HepG2 (cell line): ENCODE measurements at regions not wholly inside any gene's neighbourhood (a gene's known extent, or its start where the extent isn't known, plus 50 kb on each side); places are given as distances from the start of the nearest gene placed in this dataset.
A peak's percentile ranks its signal among the peaks of the same experiment; 100 is the strongest.

ENCODE experiments used
- ATAC-seq: fragments of 200-7000 bp; cut with Tn5 transposase; 3 replicates; pipeline ENCODE4 v1.9.1; 2020; ENCODE audit warnings: mild to moderate bottlenecking, moderate library complexity
- BruUV-seq: library from RNA; stranded (reverse); fragments of 400-500 nt; replicated peaks from 2 replicates; lab custom pipeline; 2021; lab: Mats Ljungman, UMichigan
- CTCF ChIA-PET: fragments of 300-600 bp; formaldehyde crosslinking; extraction: SDS; loops from one replicate; lab custom pipeline; 2021; ENCODE audit warnings: low total read pairs, inconsistent platforms, low intra/inter-chr PET ratio; lab: Yijun Ruan, JAX
- POLR2A ChIA-PET: fragments of 350-600 bp; sonication (Branson Sonifier 250); formaldehyde crosslinking; loops from one replicate; lab custom pipeline; 2020; ENCODE audit warnings: antibody characterized with exemption, inconsistent platforms; lab: Yijun Ruan, JAX
- DNase-seq: peaks from one replicate; pipeline ENCODE4 v3.0.0-alpha.2; 2015; ENCODE audit warnings: low spot score
- FAIRE-seq: peaks from 3 replicates; lab custom pipeline; 2011; peaks lifted over from hg19 to GRCh38; lab: Jason Lieb, UNC
- H2AFZ ChIP-seq: one replicate; pipeline ENCODE4 v1.6.1; 2011; ENCODE audit warnings: low read length, inconsistent platforms
- H3K27ac ChIP-seq: fragments of 300-600 bp; 3 replicates; pipeline ENCODE4 v1.8.0; 2011; ENCODE audit warnings: mixed run types, mild to moderate bottlenecking, mixed read lengths, low read length, inconsistent platforms; ENCODE audit not compliant: insufficient read depth; ENCODE audit errors: extremely low read length
- H3K27me3 ChIP-seq, 2 experiments: fragments of 200-600 bp in 1 of 2; 2 replicates in 1 of 2; 3 replicates in 1 of 2; pipeline versions ENCODE4 v1.6.0 to v1.8.0; 2011; ENCODE audit warnings: low read length in 2 of 2, mild to moderate bottlenecking in 2 of 2, moderate library complexity in 2 of 2, inconsistent platforms in 1 of 2; ENCODE audit not compliant: insufficient read depth in 2 of 2, control insufficient read depth in 1 of 2
- H3K36me3 ChIP-seq, 2 experiments: fragments of 200-600 bp in 1 of 2; replicated peaks in 1 of 2; 2 replicates in 1 of 2; 3 replicates in 1 of 2; pipeline versions ENCODE4 v1.5.1 to v1.8.0; 2011; ENCODE audit warnings: low read length in 2 of 2, inconsistent platforms in 1 of 2; ENCODE audit not compliant: insufficient read depth in 2 of 2, control insufficient read depth in 1 of 2
- H3K4me1 ChIP-seq: 2 replicates; pipeline ENCODE4 v1.5.1; 2012; ENCODE audit warnings: low read length, inconsistent platforms; ENCODE audit not compliant: insufficient read depth
- H3K4me2 ChIP-seq: 2 replicates; pipeline ENCODE4 v1.6.0; 2011; ENCODE audit warnings: low read depth, low read length, inconsistent platforms
- H3K4me3 ChIP-seq, 3 experiments: fragments of 200-600 bp in 1 of 3; sonication (generic), shearing (Covaris generic) in 1 of 3; replicated peaks in 1 of 3; 2 replicates each; pipeline ENCODE4 v1.5.1; 2011 to 2016; ENCODE audit warnings: low read length in 3 of 3, inconsistent platforms in 2 of 3, low read depth in 2 of 3, mild to moderate bottlenecking in 2 of 3, control low read depth in 1 of 3, mixed read lengths in 1 of 3; ENCODE audit not compliant: insufficient read depth in 1 of 3
- H3K79me2 ChIP-seq: one replicate; pipeline ENCODE4 v1.6.1; 2011; ENCODE audit warnings: low read length, inconsistent platforms; ENCODE audit not compliant: insufficient read depth
- H3K9ac ChIP-seq: 2 replicates; pipeline ENCODE4 v1.6.0; 2011; ENCODE audit warnings: mild to moderate bottlenecking, low read depth, low read length, inconsistent platforms; ENCODE audit not compliant: insufficient read depth
- H3K9me3 ChIP-seq: 2 replicates; pipeline ENCODE4 v1.5.1; 2012; ENCODE audit warnings: mild to moderate bottlenecking, low read length
- H4K20me1 ChIP-seq: 2 replicates; pipeline ENCODE4 v1.6.0; 2011; ENCODE audit warnings: inconsistent platforms, mild to moderate bottlenecking, low read length, moderate library complexity; ENCODE audit not compliant: insufficient read depth
- BHLHE40 ChIP-seq: IDR thresholded peaks from 2 replicates; pipeline ENCODE4 v1.6.1; 2011; ENCODE audit warnings: low read length, improper control_type of control experiment
- MAFF ChIP-seq: IDR thresholded peaks from 2 replicates; pipeline ENCODE4 v1.6.1; 2011; ENCODE audit warnings: low read depth, low read length, improper control_type of control experiment
- MAFK ChIP-seq, 2 experiments: IDR thresholded peaks in 1 of 2; conservative IDR thresholded peaks in 1 of 2; 2 replicates each; pipeline ENCODE4 v1.6.1; 2011; ENCODE audit warnings: improper control_type of control experiment in 2 of 2, low read length in 2 of 2
- NFYC ChIP-seq: IDR thresholded peaks from 2 replicates; pipeline ENCODE4 v1.6.1; 2016; ENCODE audit warnings: missing genetic modification reagents, missing compliant biosample characterization
- RXRB ChIP-seq: IDR thresholded peaks from 2 replicates; pipeline ENCODE4 v1.6.1; 2016; ENCODE audit warnings: borderline replicate concordance, missing genetic modification reagents, missing compliant biosample characterization
- ZNF557 ChIP-seq: sonication (generic); formaldehyde crosslinking; IDR thresholded peaks from 2 replicates; pipeline ENCODE4 v1.4.0; 2020; ENCODE audit warnings: missing genetic modification reagents
- WGBS: methylation state at CpG from one replicate; pipeline ENCODE4 v1.1.6; 2017; ENCODE audit warnings: low lambda C conversion rate; 5-methylcytosine and 5-hydroxymethylcytosine counted together
- in situ Hi-C: cut with HindIII; loops from 2 replicates; pipeline ENCODE4 v1.10.0; 2017; ENCODE audit warnings: low pct_unique_long_range_greater_than_20kb; ENCODE audit not compliant: extremely low pct_ligation_motif_present
- intact Hi-C: fragments of 100-400 bp; cut with micrococcal nuclease; formaldehyde crosslinking; loops from one replicate; pipeline ENCODE4 v1.10.0; 2022; ENCODE audit not compliant: unreplicated experiment

DNA sequence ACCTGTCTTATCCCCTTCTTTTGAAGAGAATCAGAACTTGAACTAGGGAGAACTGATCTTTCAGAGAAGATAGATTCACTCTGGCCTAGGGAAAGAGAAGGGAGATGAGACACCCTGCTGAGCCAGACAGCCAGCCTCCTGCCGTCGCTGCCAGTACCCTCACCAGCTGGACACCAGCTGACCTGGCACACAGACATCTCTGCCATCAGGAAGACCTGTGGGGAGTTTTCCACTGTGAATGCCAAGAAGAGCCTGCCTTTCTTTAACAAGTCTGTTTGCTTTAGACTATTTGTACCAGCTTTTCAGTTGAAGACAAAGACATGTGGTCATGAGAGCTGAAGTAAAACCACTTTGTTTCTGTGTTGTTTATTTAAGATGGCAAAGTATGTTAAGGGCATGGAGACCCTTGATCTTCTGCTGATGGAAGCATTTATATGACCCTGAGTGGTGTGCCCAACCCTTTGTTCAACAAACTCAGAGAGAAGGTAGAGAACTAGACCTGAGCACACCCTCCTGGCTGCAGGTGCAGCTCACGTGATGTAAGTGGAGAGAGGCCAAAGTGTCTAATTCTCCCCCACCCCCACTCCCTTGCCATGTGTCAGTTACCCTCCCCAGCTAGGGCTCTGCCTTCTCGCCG is 82.3 kb upstream of the SLC24A3 start:
- H3K9ac ChIP-seq = no peak overlapping the region
- H3K4me1 ChIP-seq = no peaks in the 10 kb centered on the region
- H3K79me2 ChIP-seq = no peaks in the 10 kb centered on the region
- 4% methylated on average over 5 of the region's 5 CpGs for WGBS
- intact Hi-C loops (no loop called here), in situ Hi-C loops (no loop called here)
- H3K4me2 ChIP-seq = no peak overlapping the region
- no TSS peak for BruUV-seq
- H3K4me3 ChIP-seq = no peak overlapping the region
- H3K27ac ChIP-seq = no peak overlapping the region
- ATAC-seq (no peak), DNase-seq (no peak), FAIRE-seq (no peak)
- ChIA-PET POLR2A (no interaction called here), CTCF (no interaction called here)
- no peaks in the 10 kb centered on the region for H4K20me1 ChIP-seq
- H3K27me3 ChIP-seq = no peaks in the 10 kb centered on the region
- no peak overlapping the region for H2AFZ ChIP-seq
- peaks cover 28% of the 10 kb centered on the region for H3K9me3 ChIP-seq
- H3K36me3 ChIP-seq = no peaks in the 10 kb centered on the region
- TF ChIP-seq ZNF557 (CRISPR knock-in tag) = no peak
- peak; percentile 47 to 60 for TF ChIP-seq MAFK (conservative IDR thresholded peaks at IDR 0.05 in 1 of 2, IDR thresholded peaks at IDR 0.05 in 1 of 2; ENCODE audit: low read length in 2 of 2)
- TF ChIP-seq BHLHE40 = peak; percentile 28; the same call in 1 of the 2 replicates
- TF ChIP-seq MAFF = 0 out of 2 replicates have a peak, but pooled peaks have one; percentile 39

DNA sequence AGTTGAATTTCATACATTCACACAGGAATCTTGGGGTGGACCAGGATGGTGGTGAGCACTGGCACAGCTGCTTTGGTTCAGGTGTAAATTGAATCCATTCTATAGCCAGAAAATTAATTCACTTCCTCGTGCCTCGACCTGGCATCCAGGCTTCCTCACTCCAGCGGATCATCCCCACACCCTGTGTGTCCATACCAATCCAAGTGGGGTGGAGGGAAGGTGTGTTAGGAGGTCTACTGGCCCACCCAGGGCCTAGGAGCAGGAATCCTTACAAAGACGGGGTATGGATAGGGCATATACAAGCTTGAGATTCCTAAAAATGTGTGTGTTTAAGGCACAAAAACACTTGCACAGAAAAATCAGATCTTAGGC is 81.8 kb upstream of the SLC24A3 start:
- H3K4me2 ChIP-seq = no peak overlapping the region
- ChIA-PET POLR2A (no interaction called here), CTCF (no interaction called here)
- FAIRE-seq (no peak), ATAC-seq (no peak), DNase-seq (no peak)
- no peak overlapping the region for H3K27ac ChIP-seq
- H4K20me1 ChIP-seq = no peaks in the 10 kb centered on the region
- peaks cover 32% of the 10 kb centered on the region for H3K9me3 ChIP-seq
- H3K4me3 ChIP-seq = no peak overlapping the region
- no peak overlapping the region for H3K9ac ChIP-seq
- intact Hi-C loops (no loop called here), in situ Hi-C loops (no loop called here)
- H2AFZ ChIP-seq = no peak overlapping the region
- H3K4me1 ChIP-seq = no peaks in the 10 kb centered on the region
- no peaks in the 10 kb centered on the region for H3K27me3 ChIP-seq
- H3K79me2 ChIP-seq = no peaks in the 10 kb centered on the region
- 2% methylated on average over 4 of the region's 4 CpGs for WGBS
- H3K36me3 ChIP-seq = no peaks in the 10 kb centered on the region
- no peak for TF ChIP-seq NFYC (CRISPR knock-in tag)
- TF ChIP-seq RXRB (CRISPR knock-in tag) = no peak
- BruUV-seq = no TSS peak
